GM18858 (cell line): ENCODE measurements at regions not wholly inside any gene's neighbourhood (a gene's known extent, or its start where the extent isn't known, plus 50 kb on each side); places are given as distances from the start of the nearest gene placed in this dataset.

Experiments
- ATAC-seq: cut with Tn5 transposase; IDR thresholded peaks from one replicate; pipeline ENCODE4 v1.9.1; 2021; ENCODE audit not compliant: unreplicated experiment

DNA sequence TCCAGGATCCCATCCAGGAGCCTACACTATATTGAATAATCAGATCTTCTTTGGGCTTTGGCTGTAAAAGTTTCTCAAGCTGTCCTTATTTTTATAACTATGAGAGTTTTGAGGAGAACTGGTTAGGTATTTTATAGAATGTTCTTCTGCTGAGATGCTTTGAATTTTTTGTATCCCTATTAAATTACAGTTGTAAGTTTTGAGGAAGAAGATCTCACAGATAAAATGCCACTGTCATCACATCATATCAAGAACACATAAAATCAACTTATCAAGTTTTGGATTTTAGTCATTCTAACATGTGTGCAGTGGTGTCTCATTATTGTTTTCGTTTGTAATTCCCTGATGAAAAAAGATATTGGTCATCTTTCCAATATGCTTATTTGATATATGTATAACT, 260.2 kb upstream of the COL3A1 start:
- no peak for ATAC-seq

- no peak for ATAC-seq
Measured at GRCh38 chr2:188720811-188721605, 253.2 kb upstream of the COL3A1 start.

- no peak for ATAC-seq
Measured at GRCh38 chr2:188721784-188722183, 252.4 kb upstream of the COL3A1 start.

DNA sequence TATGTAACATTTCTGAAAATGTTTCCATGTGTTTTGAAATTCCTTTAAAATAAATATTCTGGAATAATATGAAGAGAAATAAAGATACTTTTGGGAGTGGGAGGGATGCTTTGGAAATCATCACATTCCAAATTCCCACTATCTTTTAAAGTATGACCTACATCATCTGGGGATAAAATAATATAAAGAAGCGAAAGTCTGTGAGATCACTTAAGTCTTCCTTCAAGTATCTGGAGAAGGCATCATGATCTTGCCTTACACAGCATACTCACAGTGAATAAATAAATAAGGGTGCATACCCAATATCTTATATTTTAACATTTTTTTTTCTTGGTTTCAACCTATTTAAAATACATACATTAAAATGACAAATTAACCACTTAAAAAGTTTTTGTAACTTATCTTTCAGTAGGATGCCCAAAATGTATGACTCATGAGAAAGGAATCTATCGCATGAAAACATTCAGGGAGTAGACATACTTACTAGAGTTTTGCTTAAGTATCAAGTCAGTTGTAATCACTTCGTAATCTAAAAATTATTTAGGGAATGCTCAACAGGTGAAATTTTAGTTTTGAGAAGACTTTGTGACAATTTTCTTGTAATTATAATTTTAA, 248.3 kb upstream of the COL3A1 start:
- no peak for ATAC-seq

- no peak for ATAC-seq
Measured at GRCh38 chr2:188726626-188727247, 247.4 kb upstream of the COL3A1 start.

DNA sequence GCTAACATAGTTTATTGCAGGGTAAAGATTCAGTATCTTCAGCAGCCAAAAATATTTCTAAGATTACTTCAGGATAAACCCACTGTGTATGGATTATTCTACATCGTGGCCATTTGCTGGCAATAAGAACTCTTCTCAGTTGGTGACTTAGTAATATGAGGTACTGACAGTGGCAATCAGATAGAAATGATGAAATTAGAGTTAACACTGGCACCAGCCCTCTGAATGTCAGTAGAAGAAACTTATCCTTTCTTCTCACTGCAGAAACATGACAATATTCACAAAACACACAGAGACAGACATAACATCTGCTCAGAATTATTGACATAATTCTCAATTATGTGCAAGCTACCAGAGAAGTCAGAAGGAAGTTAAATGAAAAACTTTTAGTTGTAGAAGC, 246.3 kb upstream of the COL3A1 start:
- no peak for ATAC-seq

- ATAC-seq, result no peak
Measured at GRCh38 chr2:188734691-188735090, 239.5 kb upstream of the COL3A1 start.

DNA sequence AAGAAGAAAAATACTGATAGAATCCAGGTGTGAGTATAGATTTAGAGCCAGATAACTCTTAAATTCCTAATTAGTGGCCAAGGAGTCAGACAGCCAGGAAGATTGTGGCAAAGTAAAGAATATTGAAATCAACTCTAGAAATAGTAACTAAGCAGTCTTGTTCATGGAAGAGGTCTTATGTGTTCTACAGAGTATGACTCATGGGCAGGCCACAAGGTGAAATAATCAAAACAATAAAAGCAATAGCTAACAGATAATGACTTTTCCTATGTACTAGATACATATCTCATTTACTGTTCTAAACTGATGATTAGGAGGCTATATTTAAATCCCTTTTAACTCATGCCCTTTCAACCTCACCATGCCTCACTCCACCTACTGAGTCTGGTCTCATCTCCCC, 227.4 kb upstream of the COL3A1 start:
- ATAC-seq, result no peak

DNA sequence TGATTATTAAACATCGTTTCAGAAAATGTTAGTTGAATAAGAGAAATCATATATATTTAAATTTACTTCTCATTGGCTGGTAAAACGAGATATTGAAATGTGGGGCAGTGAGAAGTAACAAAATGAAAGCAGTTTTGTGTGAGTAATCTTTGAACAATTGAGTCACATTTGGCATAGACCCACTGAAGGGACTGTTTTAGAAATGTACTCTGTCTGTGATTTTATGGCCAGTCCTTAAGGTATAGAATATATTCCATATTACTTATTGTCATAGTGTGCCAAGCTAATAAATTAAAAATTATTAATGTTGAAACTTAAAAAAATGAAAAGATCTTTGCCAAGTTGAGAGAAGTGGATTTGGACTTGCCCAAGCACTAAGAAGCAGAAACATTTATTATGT, 222.4 kb upstream of the COL3A1 start:
- no peak for ATAC-seq

- ATAC-seq, result no peak
Measured at GRCh38 chr2:188752311-188752710, 221.9 kb upstream of the COL3A1 start.

GRCh38 chr2:188762151-188762550, 212.0 kb upstream of the COL3A1 start:
- no peak for ATAC-seq

DNA sequence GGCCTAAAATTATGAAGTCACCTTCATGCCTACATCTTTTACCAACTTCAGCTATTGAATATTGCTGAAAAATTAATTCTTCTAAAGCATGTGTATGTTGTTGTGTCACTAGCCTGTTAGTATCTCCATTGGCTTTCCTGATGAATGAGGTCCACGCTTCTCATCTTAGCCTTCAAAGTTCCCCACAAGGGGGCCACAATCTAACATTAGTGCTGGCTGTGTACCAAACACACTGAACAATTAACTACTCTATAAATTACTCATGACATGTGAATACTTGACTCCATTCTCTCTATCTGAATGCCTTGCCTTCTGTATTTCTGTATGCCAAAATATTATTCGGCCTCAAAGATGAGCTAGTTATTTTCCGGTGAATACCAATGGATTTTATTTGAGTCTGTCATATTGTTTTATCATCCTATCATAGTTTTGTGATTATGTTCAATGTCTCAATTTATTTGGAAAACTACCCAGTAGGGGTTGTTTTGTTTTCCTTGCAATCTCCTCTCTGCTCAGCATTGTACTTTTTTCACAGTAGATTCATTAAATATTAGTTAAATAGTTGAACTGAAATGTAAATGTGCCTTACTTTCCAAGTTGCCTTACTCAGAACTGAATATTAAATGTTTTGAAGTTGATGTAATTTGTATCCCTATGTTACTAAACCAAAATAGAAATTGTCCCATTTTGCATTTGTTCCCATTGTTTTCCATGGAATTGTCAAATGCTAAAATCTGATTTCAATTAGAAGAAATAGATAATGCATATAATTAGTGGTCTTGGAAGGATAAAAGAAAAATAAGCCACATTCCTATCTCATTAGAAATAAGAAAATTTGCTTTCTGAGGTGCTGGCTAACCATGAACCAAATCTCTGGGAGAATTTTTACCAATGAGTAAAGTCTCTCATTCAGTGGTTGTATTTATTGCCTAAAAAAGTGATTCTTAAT, 208.4 kb upstream of the COL3A1 start:
- ATAC-seq, result peak; percentile 63

DNA sequence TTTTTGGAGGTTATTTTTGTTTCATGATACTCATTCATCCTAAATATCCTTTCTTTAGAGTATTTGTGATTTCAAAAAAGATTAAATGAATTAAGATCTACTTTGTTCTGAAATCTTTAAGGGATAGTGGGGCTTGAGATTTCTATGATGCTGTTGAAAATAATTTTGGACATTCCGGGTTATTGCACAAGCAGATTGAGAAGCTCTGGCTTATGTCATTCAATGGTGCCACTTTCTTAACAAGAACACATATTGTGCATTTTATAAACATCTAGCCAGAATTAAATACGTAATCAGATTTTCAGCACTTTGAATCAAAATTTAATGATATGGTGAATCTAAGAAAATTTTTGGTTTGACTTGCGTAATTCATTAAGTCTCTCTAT, 207.7 kb upstream of the COL3A1 start:
- ATAC-seq, result no peak

- no peak for ATAC-seq
Measured at GRCh38 chr2:188767176-188767575, 207.0 kb upstream of the COL3A1 start.

GRCh38 chr2:188770296-188770695, 203.9 kb upstream of the COL3A1 start:
- no peak for ATAC-seq

DNA sequence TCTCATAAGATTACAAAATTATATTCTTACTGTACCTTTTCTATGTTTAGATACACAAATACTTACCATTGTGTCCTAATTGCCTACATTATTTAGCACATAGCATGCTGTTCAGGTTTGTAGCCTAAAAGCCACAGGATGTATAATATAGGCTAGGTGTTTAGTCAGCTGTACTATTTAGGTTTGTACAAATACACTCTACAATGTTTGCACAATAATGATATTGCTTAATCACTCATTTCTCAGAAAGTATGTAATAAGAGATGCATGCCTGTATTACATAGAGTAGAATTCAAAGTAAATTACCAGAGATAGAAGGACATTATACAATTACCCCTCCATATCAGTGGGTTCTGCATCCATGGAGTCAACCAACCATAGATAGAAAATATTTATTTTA, 201.1 kb upstream of the COL3A1 start:
- ATAC-seq, result no peak

GRCh38 chr2:188776634-188777033, 197.5 kb upstream of the COL3A1 start:
- no peak for ATAC-seq

- no peak for ATAC-seq
Measured at GRCh38 chr2:188784269-188784762, 189.9 kb upstream of the COL3A1 start.

- no peak for ATAC-seq
Measured at GRCh38 chr2:188785061-188785460, 189.1 kb upstream of the COL3A1 start.

GRCh38 chr2:188785490-188785889, 188.7 kb upstream of the COL3A1 start:
- no peak for ATAC-seq

DNA sequence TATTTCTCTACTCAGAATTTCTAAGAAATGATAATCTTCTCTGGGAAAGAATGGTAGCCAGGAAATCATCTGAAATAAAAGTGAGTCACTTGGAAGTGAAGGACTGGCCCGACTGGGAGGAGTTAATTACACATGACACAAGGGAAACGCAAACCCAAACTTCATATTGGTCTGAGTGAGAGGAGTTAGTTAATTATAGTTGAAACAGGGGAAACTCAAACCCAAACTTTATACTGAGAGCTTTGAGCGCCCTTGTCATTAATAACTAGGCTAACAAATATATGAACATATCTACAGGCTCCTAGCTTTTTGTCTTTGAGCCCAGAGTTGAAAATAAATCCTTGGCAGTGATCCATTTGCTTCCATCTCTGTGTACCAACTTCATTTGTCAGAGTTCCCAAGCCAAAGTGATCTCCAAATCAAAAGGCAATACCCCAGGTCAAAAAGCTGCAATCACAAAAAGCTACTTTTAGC, 187.8 kb upstream of the COL3A1 start:
- ATAC-seq, result no peak
